ENCODE measurements at regions not wholly inside any gene's neighbourhood (a gene's known extent, or its start where the extent isn't known, plus 50 kb on each side); places are given as distances from the start of the nearest gene placed in this dataset.

- POLR2A ChIA-PET (ENCODE audit: unreplicated experiment): no interaction called here
- Histone ChIP-seq H4K20me1 (ENCODE audit: low read length) (no peaks in the 10 kb centered on the region), H3K4me3 (ENCODE audit: low read length) (no peak overlapping the region), H3K36me3 (ENCODE audit: low read depth, low read length) (no peaks in the 10 kb centered on the region), H2AFZ (ENCODE audit: low read length) (no peak overlapping the region), H3K27ac (ENCODE audit: low read length) (no peak overlapping the region), H3K9ac (ENCODE audit: low read length) (no peak overlapping the region), H3K4me2 (ENCODE audit: low read length) (no peak overlapping the region), H3F3A (ENCODE audit: low read length, unreplicated experiment) (no peaks in the 10 kb centered on the region), H3K27me3 (ENCODE audit: low read length) (no peaks in the 10 kb centered on the region; the same call in 1 of the 2 replicates), H3K79me2 (ENCODE audit: low read length) (no peaks in the 10 kb centered on the region), H3K9me2 (replicated peaks; ENCODE audit: low read length) (no peaks in the 10 kb centered on the region), H3K4me1 (ENCODE audit: insufficient read depth, low read length) (no peaks in the 10 kb centered on the region), H3K9me3 (ENCODE audit: low read length) (no peaks in the 10 kb centered on the region)
- CTCF ChIA-PET: no interaction called here
- ATAC-seq (no peak), DNase-seq (no peak)
- BruUV-seq (replicated peaks): no TSS peak
- no peak for TF ChIP-seq CTCF (conservative IDR thresholded peaks at IDR 0.05; ENCODE audit: low read depth, low read length)
- intact Hi-C loops (cut with micrococcal nuclease): no loop called here
These were observed 581.0 kb downstream of the AJAP1 start for GRCh38 chr1:5235355-5235899.

- TF ChIP-seq EZH2phosphoT487 (IDR thresholded peaks at IDR 0.05; ENCODE audit: borderline replicate concordance, low read length): no peak
- no peak for TF ChIP-seq CTCF (conservative IDR thresholded peaks at IDR 0.05; ENCODE audit: low read depth, low read length)
- no peak for TF ChIP-seq EZH2 (IDR thresholded peaks at IDR 0.05; ENCODE audit: low read length, unreplicated experiment)
- H3K36me3 ChIP-seq (ENCODE audit: low read depth, low read length): no peaks in the 10 kb centered on the region
- BruUV-seq (replicated peaks): no TSS peak
These were observed 578.1 kb downstream of the AJAP1 start for GRCh38 chr1:5232537-5232936.

GRCh38 chr1:5231541-5232315 lies 577.3 kb downstream of the AJAP1 start:
- TF ChIP-seq CTCF (conservative IDR thresholded peaks at IDR 0.05; ENCODE audit: low read depth, low read length): no peak
- no peak for TF ChIP-seq EZH2 (IDR thresholded peaks at IDR 0.05; ENCODE audit: low read length, unreplicated experiment)
- TF ChIP-seq EZH2phosphoT487 (IDR thresholded peaks at IDR 0.05; ENCODE audit: borderline replicate concordance, low read length): no peak
- H3K4me2 ChIP-seq (ENCODE audit: low read length): no peak overlapping the region

More at GRCh38 chr1:5232537-5232936, 578.1 kb downstream of the AJAP1 start:
- H3K27ac ChIP-seq (ENCODE audit: low read length): no peak overlapping the region
- no peaks in the 10 kb centered on the region for H3K9me2 ChIP-seq (replicated peaks; ENCODE audit: low read length)
- no peak for ATAC-seq
- no peaks in the 10 kb centered on the region for H3K79me2 ChIP-seq (ENCODE audit: low read length)
- H3K4me2 ChIP-seq (ENCODE audit: low read length): no peak overlapping the region
- H3K4me1 ChIP-seq (ENCODE audit: insufficient read depth, low read length): no peaks in the 10 kb centered on the region
- no peaks in the 10 kb centered on the region for H3F3A ChIP-seq (ENCODE audit: low read length, unreplicated experiment)
- no peak overlapping the region for H3K9ac ChIP-seq (ENCODE audit: low read length)
- no peaks in the 10 kb centered on the region for H4K20me1 ChIP-seq (ENCODE audit: low read length)
- H3K27me3 ChIP-seq (ENCODE audit: low read length): 0 out of 2 replicates have a peak, but pooled peaks cover 5% of the 10 kb centered on the region
- DNase-seq: no peak
- no peak overlapping the region for H3K4me3 ChIP-seq (ENCODE audit: low read length)
- H3K9me3 ChIP-seq (ENCODE audit: low read length): no peaks in the 10 kb centered on the region
- H2AFZ ChIP-seq (ENCODE audit: low read length): no peak overlapping the region
- intact Hi-C loops (cut with micrococcal nuclease): no loop called here
- ChIA-PET CTCF (no interaction called here), POLR2A (ENCODE audit: unreplicated experiment) (no interaction called here)

More at GRCh38 chr1:5231541-5232315, 577.3 kb downstream of the AJAP1 start:
- POLR2A ChIA-PET (ENCODE audit: unreplicated experiment): no interaction called here
- no peaks in the 10 kb centered on the region for H3K9me3 ChIP-seq (ENCODE audit: low read length)
- H3K9ac ChIP-seq (ENCODE audit: low read length): no peak overlapping the region
- H3K79me2 ChIP-seq (ENCODE audit: low read length): no peaks in the 10 kb centered on the region
- no peak overlapping the region for H3K27ac ChIP-seq (ENCODE audit: low read length)
- peaks cover 11% of the 10 kb centered on the region for H3K27me3 ChIP-seq (ENCODE audit: low read length)
- ATAC-seq (no peak), DNase-seq (no peak)
- no peaks in the 10 kb centered on the region for H3F3A ChIP-seq (ENCODE audit: low read length, unreplicated experiment)
- H2AFZ ChIP-seq (ENCODE audit: low read length): no peak overlapping the region
- H3K36me3 ChIP-seq (ENCODE audit: low read depth, low read length): no peaks in the 10 kb centered on the region
- no peaks in the 10 kb centered on the region for H4K20me1 ChIP-seq (ENCODE audit: low read length)
- intact Hi-C loops (cut with micrococcal nuclease): no loop called here
- no peaks in the 10 kb centered on the region for H3K9me2 ChIP-seq (replicated peaks; ENCODE audit: low read length)
- H3K4me1 ChIP-seq (ENCODE audit: insufficient read depth, low read length): no peaks in the 10 kb centered on the region
- CTCF ChIA-PET: no interaction called here
- no peak overlapping the region for H3K4me3 ChIP-seq (ENCODE audit: low read length)
- BruUV-seq (replicated peaks): no TSS peak
